ENCODE measurements at regions not wholly inside any gene's neighbourhood (a gene's known extent, or its start where the extent isn't known, plus 50 kb on each side); places are given as distances from the start of the nearest gene placed in this dataset.

GRCh38 chr4:123198706-123199105, 197.9 kb upstream of the SPRY1 start:
- Histone ChIP-seq H3K4me3 (no peak overlapping the region), H3K36me3 (replicated peaks in 1 of 2) (no peaks in the 10 kb centered on the region), H3K4me1 (replicated peaks in 1 of 2) (no peaks in the 10 kb centered on the region), H3K9me3 (replicated peaks in 1 of 3) (no peaks in the 10 kb centered on the region), H3K27me3 (no peaks in the 10 kb centered on the region), H3K27ac (no peak overlapping the region)
- 94 to 100% (median 95%) methylated on average over 2 of the region's 2 CpGs for WGBS, 4 donors
- DNase-seq, result no peak
- intact Hi-C loops (cut with DNase I), result no loop called here
- TF ChIP-seq, protein P1, sequence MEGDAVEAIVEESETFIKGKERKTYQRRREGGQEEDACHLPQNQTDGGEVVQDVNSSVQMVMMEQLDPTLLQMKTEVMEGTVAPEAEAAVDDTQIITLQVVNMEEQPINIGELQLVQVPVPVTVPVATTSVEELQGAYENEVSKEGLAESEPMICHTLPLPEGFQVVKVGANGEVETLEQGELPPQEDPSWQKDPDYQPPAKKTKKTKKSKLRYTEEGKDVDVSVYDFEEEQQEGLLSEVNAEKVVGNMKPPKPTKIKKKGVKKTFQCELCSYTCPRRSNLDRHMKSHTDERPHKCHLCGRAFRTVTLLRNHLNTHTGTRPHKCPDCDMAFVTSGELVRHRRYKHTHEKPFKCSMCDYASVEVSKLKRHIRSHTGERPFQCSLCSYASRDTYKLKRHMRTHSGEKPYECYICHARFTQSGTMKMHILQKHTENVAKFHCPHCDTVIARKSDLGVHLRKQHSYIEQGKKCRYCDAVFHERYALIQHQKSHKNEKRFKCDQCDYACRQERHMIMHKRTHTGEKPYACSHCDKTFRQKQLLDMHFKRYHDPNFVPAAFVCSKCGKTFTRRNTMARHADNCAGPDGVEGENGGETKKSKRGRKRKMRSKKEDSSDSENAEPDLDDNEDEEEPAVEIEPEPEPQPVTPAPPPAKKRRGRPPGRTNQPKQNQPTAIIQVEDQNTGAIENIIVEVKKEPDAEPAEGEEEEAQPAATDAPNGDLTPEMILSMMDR (IDR thresholded peaks at IDR 0.05), result no peak
- no peak for TF ChIP-seq POLR2A (IDR thresholded peaks at IDR 0.05)

- intact Hi-C loops (cut with DNase I), result no loop called here
Measured at GRCh38 chr4:123200051-123200940, 196.3 kb upstream of the SPRY1 start.

GRCh38 chr4:123204737-123205136, 191.9 kb upstream of the SPRY1 start:
- Histone ChIP-seq H3K27ac (no peak overlapping the region), H3K27me3 (no peaks in the 10 kb centered on the region), H3K4me3 (no peak overlapping the region), H3K4me1 (replicated peaks in 1 of 2) (no peaks in the 10 kb centered on the region), H3K36me3 (replicated peaks in 1 of 2) (no peaks in the 10 kb centered on the region), H3K9me3 (replicated peaks in 1 of 3) (no peaks in the 10 kb centered on the region)
- 0 to 100% (median 48%) methylated on average over 1 of the region's 1 CpG for WGBS, 4 donors
- intact Hi-C loops (cut with DNase I), result no loop called here
- no peak for TF ChIP-seq POLR2A (IDR thresholded peaks at IDR 0.05)
- TF ChIP-seq, protein P1 (IDR thresholded peaks at IDR 0.05), result no peak
- DNase-seq, result no peak

More at GRCh38 chr4:123200051-123200940, 196.3 kb upstream of the SPRY1 start:
- Histone ChIP-seq H3K27ac (no peak overlapping the region), H3K4me3 (no peak overlapping the region), H3K27me3 (no peaks in the 10 kb centered on the region), H3K9me3 (replicated peaks in 1 of 3) (no peaks in the 10 kb centered on the region), H3K36me3 (replicated peaks in 1 of 2) (no peaks in the 10 kb centered on the region), H3K4me1 (replicated peaks in 1 of 2) (no peaks in the 10 kb centered on the region)
- 81 to 86% (median 83%) methylated on average over 7 of the region's 7 CpGs for WGBS, 4 donors
- TF ChIP-seq, protein P1 (IDR thresholded peaks at IDR 0.05), result no peak
- TF ChIP-seq POLR2A (IDR thresholded peaks at IDR 0.05), result no peak
- DNase-seq, result no peak

- intact Hi-C loops (cut with DNase I), result no loop called here
- no peak overlapping the region for H3K27ac ChIP-seq
Measured at GRCh38 chr4:123206016-123206415, 190.6 kb upstream of the SPRY1 start.

More at GRCh38 chr4:123206016-123206415, 190.6 kb upstream of the SPRY1 start:
- Histone ChIP-seq H3K36me3 (replicated peaks in 1 of 2) (no peaks in the 10 kb centered on the region), H3K4me1 (replicated peaks in 1 of 2) (no peaks in the 10 kb centered on the region), H3K27me3 (no peaks in the 10 kb centered on the region), H3K4me3 (no peak overlapping the region), H3K9me3 (replicated peaks in 1 of 3) (no peaks in the 10 kb centered on the region)
- no peak for DNase-seq
- 84 to 95% (median 88%) methylated on average over 3 of the region's 3 CpGs for WGBS, 4 donors
- TF ChIP-seq POLR2A (IDR thresholded peaks at IDR 0.05), result no peak
- TF ChIP-seq, protein P1 (IDR thresholded peaks at IDR 0.05), result no peak

Data from adrenal gland (tissue), 9 donors.